OCI-LY1 (cell line): ENCODE measurements at regions not wholly inside any gene's neighbourhood (a gene's known extent, or its start where the extent isn't known, plus 50 kb on each side); places are given as distances from the start of the nearest gene placed in this dataset.

ENCODE experiments used
- CTCF ChIP-seq: fragments of 200-600 bp; sonication (generic), shearing (Covaris generic); IDR thresholded peaks from 2 replicates; pipeline ENCODE4 v1.5.1; 2017; ENCODE audit warnings: mild to moderate bottlenecking, antibody characterized with exemption, low read length, moderate library complexity, mixed read lengths
- EZH2 ChIP-seq: fragments of 200-600 bp; sonication (generic), shearing (Covaris generic); IDR thresholded peaks from 2 replicates; pipeline ENCODE4 v1.8.0; 2017; ENCODE audit warnings: borderline replicate concordance, mixed run types, mild to moderate bottlenecking, antibody characterized with exemption, low read length, moderate library complexity, mixed read lengths

GRCh38 chr22:34902335-34902734, 163.6 kb upstream of the ISX start:
- TF ChIP-seq CTCF: no peak
- no peak for TF ChIP-seq EZH2
